Upper lobe of left lung (tissue), 6 donors: ENCODE measurements at regions not wholly inside any gene's neighbourhood (a gene's known extent, or its start where the extent isn't known, plus 50 kb on each side); places are given as distances from the start of the nearest gene placed in this dataset.

Experiments used
- ATAC-seq, 2 donors: fragments of 200-7000 bp; cut with Tn5 transposase; one replicate each; pipeline ENCODE4 v1.9.1; 2022; ENCODE audit warnings: mild to moderate bottlenecking in 2 of 2, moderate library complexity in 2 of 2; ENCODE audit not compliant: low FRiP score in 2 of 2
- DNase-seq, 2 donors: peaks; one replicate each; pipeline ENCODE4 v3.0.0-alpha.2; 2019 to 2020
- H3K27ac ChIP-seq, 4 donors: fragments of 200-600 bp; sonication (generic); one replicate each; pipeline ENCODE4 v1.5.1; 2016 to 2019
- H3K27me3 ChIP-seq, 4 donors: fragments of 200-600 bp; sonication (generic); one replicate each; pipeline ENCODE4 v1.5.1; 2017 to 2019
- H3K36me3 ChIP-seq, 4 donors: fragments of 200-600 bp; sonication (generic); one replicate each; pipeline ENCODE4 v1.5.1; 2016 to 2019
- H3K4me1 ChIP-seq, 4 donors: fragments of 200-600 bp; sonication (generic); one replicate each; pipeline ENCODE4 v1.5.1; 2018 to 2019
- H3K4me3 ChIP-seq, 4 donors: fragments of 200-600 bp; sonication (generic); one replicate each; pipeline ENCODE4 v1.5.1; 2017 to 2019; ENCODE audit warnings: mild to moderate bottlenecking in 2 of 4, moderate library complexity in 1 of 4
- H3K9me3 ChIP-seq, 4 donors: fragments of 200-600 bp; sonication (generic); one replicate each; pipeline ENCODE4 v1.5.1; 2018 to 2019
- EP300 ChIP-seq, 4 donors: sonication (generic); formaldehyde crosslinking; IDR thresholded peaks; one replicate each; pipeline ENCODE4 v1.5.1; 2017; ENCODE audit warnings: antibody characterized with exemption in 4 of 4, control low read depth in 2 of 4
- POLR2A ChIP-seq, 4 donors: fragments of 450-650 bp; IDR thresholded peaks; one replicate each; pipeline ENCODE4 v1.5.1; 2016 to 2017; ENCODE audit warnings: antibody characterized with exemption in 4 of 4, mild to moderate bottlenecking in 2 of 4
- POLR2AphosphoS5 ChIP-seq, 2 donors: sonication (generic); formaldehyde crosslinking; IDR thresholded peaks; one replicate each; pipeline ENCODE4 v1.5.1; 2017; ENCODE audit warnings: antibody characterized with exemption in 2 of 2
- WGBS, 2 donors: methylation state at CpG; one replicate each; pipeline ENCODE4 v1.1.5; 2017 to 2018; 5-methylcytosine and 5-hydroxymethylcytosine counted together
- TF ChIP-seq, protein P1 (sequence below), 6 experiments: fragments of 450-650 bp in 4 of 6; fragments of 200-600 bp in 2 of 6; sonication (generic) in 2 of 6; IDR thresholded peaks; one replicate each; pipeline ENCODE4 v1.5.1; 2016 to 2019; ENCODE audit warnings: antibody characterized with exemption in 6 of 6
- donor health status: DM: no; HTN: no; CAD: no; lungs with moderate emphysema.
- donor health status: DM: no; HTN: yes; CAD: no; lungs with severe emphysema.

GRCh38 chr6:149212892-149213801, 104.4 kb upstream of the TAB2 start:
- H3K27me3 ChIP-seq = no peaks in the 10 kb centered on the region
- TF ChIP-seq EP300 (IDR thresholded peaks at IDR 0.05) = no peak
- TF ChIP-seq, protein P1, sequence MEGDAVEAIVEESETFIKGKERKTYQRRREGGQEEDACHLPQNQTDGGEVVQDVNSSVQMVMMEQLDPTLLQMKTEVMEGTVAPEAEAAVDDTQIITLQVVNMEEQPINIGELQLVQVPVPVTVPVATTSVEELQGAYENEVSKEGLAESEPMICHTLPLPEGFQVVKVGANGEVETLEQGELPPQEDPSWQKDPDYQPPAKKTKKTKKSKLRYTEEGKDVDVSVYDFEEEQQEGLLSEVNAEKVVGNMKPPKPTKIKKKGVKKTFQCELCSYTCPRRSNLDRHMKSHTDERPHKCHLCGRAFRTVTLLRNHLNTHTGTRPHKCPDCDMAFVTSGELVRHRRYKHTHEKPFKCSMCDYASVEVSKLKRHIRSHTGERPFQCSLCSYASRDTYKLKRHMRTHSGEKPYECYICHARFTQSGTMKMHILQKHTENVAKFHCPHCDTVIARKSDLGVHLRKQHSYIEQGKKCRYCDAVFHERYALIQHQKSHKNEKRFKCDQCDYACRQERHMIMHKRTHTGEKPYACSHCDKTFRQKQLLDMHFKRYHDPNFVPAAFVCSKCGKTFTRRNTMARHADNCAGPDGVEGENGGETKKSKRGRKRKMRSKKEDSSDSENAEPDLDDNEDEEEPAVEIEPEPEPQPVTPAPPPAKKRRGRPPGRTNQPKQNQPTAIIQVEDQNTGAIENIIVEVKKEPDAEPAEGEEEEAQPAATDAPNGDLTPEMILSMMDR (IDR thresholded peaks at IDR 0.05) = no peak
- TF ChIP-seq POLR2AphosphoS5 (IDR thresholded peaks at IDR 0.05) = no peak
- no peak for TF ChIP-seq POLR2A (IDR thresholded peaks at IDR 0.05)

GRCh38 chr6:149213829-149214228, 103.7 kb upstream of the TAB2 start:
- Histone ChIP-seq H3K27ac (no peak overlapping the region), H3K9me3 (no peaks in the 10 kb centered on the region), H3K27me3 (no peaks in the 10 kb centered on the region), H3K4me3 (no peak overlapping the region), H3K4me1 (no peaks in the 10 kb centered on the region), H3K36me3 (no peaks in the 10 kb centered on the region)
- TF ChIP-seq EP300 (IDR thresholded peaks at IDR 0.05) = no peak
- no peak for TF ChIP-seq POLR2A (IDR thresholded peaks at IDR 0.05)
- TF ChIP-seq POLR2AphosphoS5 (IDR thresholded peaks at IDR 0.05) = no peak
- TF ChIP-seq, protein P1 (IDR thresholded peaks at IDR 0.05) = no peak
- WGBS, 2 donors = 90 to 91% methylated on average over 4 of the region's 4 CpGs
- DNase-seq = no peak
- ATAC-seq = no peak

More at GRCh38 chr6:149212892-149213801, 104.4 kb upstream of the TAB2 start:
- WGBS, 2 donors = 55 to 64% methylated on average over 9 of the region's 9 CpGs
- Histone ChIP-seq H3K27ac (no peak overlapping the region), H3K4me3 (no peak overlapping the region), H3K4me1 (no peaks in the 10 kb centered on the region), H3K9me3 (no peaks in the 10 kb centered on the region), H3K36me3 (no peaks in the 10 kb centered on the region)
- DNase-seq (no peak), ATAC-seq (no peak)

DNA sequence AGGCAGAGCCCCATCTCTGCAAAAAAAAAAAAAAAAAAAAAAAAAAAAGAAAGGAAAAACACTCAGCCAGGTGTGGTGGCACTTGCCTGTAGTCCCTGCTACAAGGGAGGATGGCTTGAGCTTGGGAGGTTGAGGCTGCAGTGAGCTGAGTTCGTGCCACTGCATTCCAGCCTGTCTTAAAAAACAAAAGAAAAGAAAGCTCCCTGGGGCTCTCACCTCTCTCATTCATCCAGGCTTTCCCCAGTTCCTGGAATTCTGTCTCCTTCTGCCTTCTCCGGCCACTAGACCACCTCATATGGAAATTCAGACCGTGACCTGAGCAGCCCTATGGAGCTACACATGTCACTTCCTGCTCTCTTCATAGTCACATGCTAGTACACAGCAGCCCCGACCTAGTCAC, 101.1 kb upstream of the TAB2 start:
- WGBS, 2 donors = 81 to 87% methylated on average over 4 of the region's 4 CpGs

DNA sequence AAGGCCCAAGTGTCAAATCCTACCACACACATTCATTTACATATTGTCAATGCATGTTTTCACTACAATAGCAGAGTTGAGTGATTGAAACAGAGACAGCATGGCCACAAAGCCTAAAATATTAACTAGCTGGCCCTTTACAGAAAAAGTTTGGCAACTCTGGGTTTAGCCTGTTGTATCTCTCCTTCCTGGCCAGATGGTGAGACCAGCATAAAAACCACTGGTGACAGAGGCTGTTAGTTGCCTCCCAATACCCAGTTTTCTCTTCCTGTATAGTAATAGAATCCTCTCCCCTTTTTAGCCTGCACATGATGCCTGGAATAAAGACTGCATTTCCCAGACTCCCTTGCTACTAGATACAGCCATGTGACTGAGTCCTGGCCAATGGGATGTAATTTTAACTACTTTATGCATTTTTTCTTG, 100.0 kb upstream of the TAB2 start:
- Histone ChIP-seq H3K9me3 (no peaks in the 10 kb centered on the region), H3K27ac (no peak overlapping the region), H3K4me1 (no peaks in the 10 kb centered on the region), H3K36me3 (no peaks in the 10 kb centered on the region), H3K4me3 (no peak overlapping the region), H3K27me3 (no peaks in the 10 kb centered on the region)
- DNase-seq (no peak), ATAC-seq (no peak)
- TF ChIP-seq, protein P1 (IDR thresholded peaks at IDR 0.05) = no peak
- TF ChIP-seq POLR2A (IDR thresholded peaks at IDR 0.05) (no peak), POLR2AphosphoS5 (IDR thresholded peaks at IDR 0.05) (no peak), EP300 (IDR thresholded peaks at IDR 0.05) (no peak)

More for the DNA sequence above, 101.1 kb upstream of the TAB2 start:
- TF ChIP-seq POLR2A (IDR thresholded peaks at IDR 0.05) (no peak), POLR2AphosphoS5 (IDR thresholded peaks at IDR 0.05) (no peak)
- TF ChIP-seq, protein P1 (IDR thresholded peaks at IDR 0.05) = no peak
- Histone ChIP-seq H3K27ac (no peak overlapping the region), H3K27me3 (no peaks in the 10 kb centered on the region), H3K4me3 (no peak overlapping the region), H3K4me1 (no peaks in the 10 kb centered on the region), H3K9me3 (no peaks in the 10 kb centered on the region), H3K36me3 (no peaks in the 10 kb centered on the region)
- ATAC-seq (no peak), DNase-seq (no peak)

- no peaks in the 10 kb centered on the region for H3K27me3 ChIP-seq
- TF ChIP-seq POLR2A (IDR thresholded peaks at IDR 0.05) (no peak), POLR2AphosphoS5 (IDR thresholded peaks at IDR 0.05) (no peak), EP300 (IDR thresholded peaks at IDR 0.05) (no peak)
- TF ChIP-seq, protein P1 (IDR thresholded peaks at IDR 0.05) = no peak
- no peaks in the 10 kb centered on the region for H3K36me3 ChIP-seq
- H3K4me1 ChIP-seq = no peaks in the 10 kb centered on the region
- DNase-seq (no peak), ATAC-seq (no peak)
- no peaks in the 10 kb centered on the region for H3K9me3 ChIP-seq
- H3K4me3 ChIP-seq = no peak overlapping the region
- H3K27ac ChIP-seq = no peak overlapping the region
These were observed 99.0 kb upstream of the TAB2 start for GRCh38 chr6:149218471-149218870.
